GM06990 (cell line): ENCODE measurements at regions not wholly inside any gene's neighbourhood (a gene's known extent, or its start where the extent isn't known, plus 50 kb on each side); places are given as distances from the start of the nearest gene placed in this dataset.

Experiments used
- DNase-seq: peaks from one replicate; pipeline ENCODE4 v3.0.0-alpha.2; 2011; ENCODE audit not compliant: insufficient read length; ENCODE audit errors: extremely low read depth
- H3K27me3 ChIP-seq: replicated peaks from 2 replicates; pipeline ENCODE4 v1.6.0; 2011; ENCODE audit warnings: low read length; ENCODE audit not compliant: control insufficient read depth, insufficient read depth
- H3K36me3 ChIP-seq: 2 replicates; pipeline ENCODE4 v1.5.1; 2011; ENCODE audit warnings: low read length; ENCODE audit not compliant: control insufficient read depth, insufficient read depth
- H3K4me3 ChIP-seq: replicated peaks from 2 replicates; pipeline ENCODE4 v1.5.1; 2011; ENCODE audit warnings: low read depth, mild to moderate bottlenecking, control low read depth, low read length
- CTCF ChIP-seq: IDR thresholded peaks from 2 replicates; pipeline ENCODE4 v1.5.1; 2011; ENCODE audit warnings: low read length, control low read depth, mild to moderate bottlenecking, inconsistent platforms; ENCODE audit not compliant: insufficient read depth, poor library complexity, severe bottlenecking

DNA sequence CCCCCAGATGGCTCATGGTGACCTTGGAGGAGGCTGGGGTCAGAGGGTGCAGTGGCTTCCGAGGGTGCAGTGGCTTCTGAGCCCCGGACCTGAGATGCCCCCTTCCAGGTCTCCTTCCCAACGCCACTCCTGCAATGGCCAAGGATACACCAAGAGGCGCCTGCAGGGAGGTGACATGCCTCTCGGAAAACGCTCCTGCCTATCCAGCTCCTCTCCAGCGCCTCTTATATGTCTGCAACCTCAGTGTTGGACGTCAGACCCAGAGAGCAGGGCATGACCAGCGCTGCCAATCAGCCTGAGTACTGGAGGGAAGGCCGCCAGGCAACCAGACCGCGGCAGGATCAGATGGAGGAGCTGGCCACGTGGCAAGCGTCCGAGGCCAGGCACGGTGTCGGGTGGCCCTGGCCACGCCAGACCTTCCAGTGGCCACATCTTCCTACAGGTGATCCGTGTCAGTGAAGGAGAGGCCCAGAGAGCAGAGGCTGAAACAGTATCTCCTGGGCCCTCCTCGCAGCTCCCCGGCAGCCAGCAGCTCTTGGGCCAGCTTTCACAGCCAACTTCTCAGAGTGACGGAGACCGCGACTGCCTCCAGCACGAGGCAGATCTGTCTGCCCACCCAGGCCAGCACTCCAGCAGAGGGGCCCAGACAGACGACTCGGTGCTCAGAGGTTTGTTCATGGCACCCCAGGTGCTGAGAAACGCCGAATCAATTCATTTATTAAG lies 199.5 kb upstream of the SALL3 start:
- Histone ChIP-seq H3K27me3 (no peaks in the 10 kb centered on the region), H3K36me3 (no peaks in the 10 kb centered on the region), H3K4me3 (no peak overlapping the region)
- DNase-seq: no peak
- TF ChIP-seq CTCF: no peak

- Histone ChIP-seq H3K36me3 (no peaks in the 10 kb centered on the region), H3K27me3 (no peaks in the 10 kb centered on the region), H3K4me3 (no peak overlapping the region)
- TF ChIP-seq CTCF: no peak
- no peak for DNase-seq
Measured at GRCh38 chr18:78780719-78781600, 198.7 kb upstream of the SALL3 start.

- TF ChIP-seq CTCF: no peak
- H3K4me3 ChIP-seq: no peak overlapping the region
- no peaks in the 10 kb centered on the region for H3K27me3 ChIP-seq
- DNase-seq: no peak
- H3K36me3 ChIP-seq: no peaks in the 10 kb centered on the region
Measured at GRCh38 chr18:78781601-78781960, 198.0 kb upstream of the SALL3 start.

DNA sequence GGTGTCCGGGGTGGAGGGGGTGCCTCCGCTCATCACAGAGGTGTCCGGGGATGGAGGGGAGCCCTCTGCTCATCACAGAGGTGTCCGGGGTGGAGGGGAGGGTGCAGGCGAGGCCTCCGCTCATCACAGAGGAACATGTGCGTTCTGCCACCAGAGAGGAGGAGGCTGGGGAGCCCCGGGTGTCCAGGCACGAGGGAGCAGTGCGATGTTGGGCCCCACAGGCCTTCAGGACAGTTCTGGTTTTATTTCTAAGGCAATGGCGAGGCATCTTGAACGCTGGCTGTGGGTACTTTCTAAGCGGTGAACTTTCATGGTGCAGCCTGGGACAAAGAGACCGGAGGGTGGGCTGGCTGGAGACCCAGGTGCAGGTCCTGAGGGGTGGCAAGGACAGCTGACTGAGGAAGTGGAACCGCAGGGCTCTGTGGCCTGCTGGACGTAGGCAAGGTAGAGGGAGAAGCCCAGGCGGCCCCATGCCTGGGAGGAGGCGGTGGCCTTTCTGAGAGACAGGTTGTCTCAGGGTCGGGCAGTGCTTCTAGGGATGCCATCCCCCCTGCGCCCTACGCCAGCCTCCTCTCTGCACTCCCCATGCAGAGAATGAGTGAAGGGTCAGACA lies 196.6 kb upstream of the SALL3 start:
- Histone ChIP-seq H3K4me3 (no peak overlapping the region), H3K27me3 (no peaks in the 10 kb centered on the region), H3K36me3 (no peaks in the 10 kb centered on the region)
- TF ChIP-seq CTCF: no peak
- DNase-seq: no peak

- Histone ChIP-seq H3K4me3 (no peak overlapping the region), H3K27me3 (no peaks in the 10 kb centered on the region), H3K36me3 (no peaks in the 10 kb centered on the region)
- DNase-seq: no peak
- no peak for TF ChIP-seq CTCF
Measured at GRCh38 chr18:78783564-78783960, 196.1 kb upstream of the SALL3 start.
